NCI-H1417 (cell line): ENCODE measurements at regions not wholly inside any gene's neighbourhood (a gene's known extent, or its start where the extent isn't known, plus 50 kb on each side); places are given as distances from the start of the nearest gene placed in this dataset.
"Not testable (repeated sequence)": the region's sequence is repeated elsewhere in the genome, so short reads cannot be mapped to it uniquely, and the experiment has no call there.

Experiments used
- DNase-seq, 3 experiments: peaks; one replicate each; lab custom pipeline; 2025; lab: John Stamatoyannopoulos, UW

- not testable (repeated sequence) for DNase-seq
These were observed 72.7 kb upstream of the NPIPB12 start for GRCh38 chr16:29578898-29579297.

GRCh38 chr16:29581764-29582163 lies 75.6 kb upstream of the NPIPB12 start:
- DNase-seq, result not testable (repeated sequence)

- not testable (repeated sequence) for DNase-seq
These were observed 71.1 kb upstream of the SPN start for GRCh38 chr16:29591919-29592318.

GRCh38 chr16:29594269-29594925 lies 68.7 kb upstream of the SPN start:
- peak in 2 of 3 experiments; percentile 54 to 67 for DNase-seq

- peak; percentile 81 to 94 (median 92) for DNase-seq
These were observed 67.9 kb upstream of the SPN start for GRCh38 chr16:29594926-29595838.

GRCh38 chr16:29597030-29597429 lies 66.0 kb upstream of the SPN start:
- DNase-seq, result not testable (repeated sequence)

- DNase-seq, result peak in 2 of 3 experiments; percentile 5 to 19
These were observed 62.7 kb upstream of the SPN start for GRCh38 chr16:29600111-29601000.

- DNase-seq, result not testable (repeated sequence)
These were observed 60.8 kb upstream of the SPN start for GRCh38 chr16:29602247-29602625.

- DNase-seq, result not testable (repeated sequence)
These were observed 60.4 kb upstream of the SPN start for GRCh38 chr16:29602683-29603088.

GRCh38 chr16:29604631-29605549 lies 58.2 kb upstream of the SPN start:
- not testable (repeated sequence) for DNase-seq

GRCh38 chr16:29605593-29606205 lies 57.3 kb upstream of the SPN start:
- not testable (repeated sequence) for DNase-seq

GRCh38 chr16:29606669-29607427 lies 56.2 kb upstream of the SPN start:
- DNase-seq, result not testable (repeated sequence)

GRCh38 chr16:29607428-29607823 lies 55.6 kb upstream of the SPN start:
- DNase-seq, result not testable (repeated sequence)

GRCh38 chr16:29612381-29613306 lies 50.4 kb upstream of the SPN start:
- peak in 1 of 3 experiments; percentile 17 for DNase-seq
